Liver (tissue), 8 donors: ENCODE measurements at regions not wholly inside any gene's neighbourhood (a gene's known extent, or its start where the extent isn't known, plus 50 kb on each side); places are given as distances from the start of the nearest gene placed in this dataset.

Experiments
- DNase-seq: peaks from one replicate; pipeline ENCODE4 v3.0.0-alpha.2; 2017; ENCODE audit warnings: low spot score
- H3K27ac ChIP-seq, 2 donors: one replicate each; pipeline ENCODE4 v1.7.0; 2013; ENCODE audit warnings: inconsistent platforms in 2 of 2, low read length in 2 of 2, control low read depth in 1 of 2, low read depth in 1 of 2, mild to moderate bottlenecking in 1 of 2
- H3K27me3 ChIP-seq, 4 donors: one replicate each; pipeline versions ENCODE4 v1.6.1 to v1.7.0; 2013; ENCODE audit warnings: low read length in 3 of 4, inconsistent platforms in 1 of 4, mild to moderate bottlenecking in 1 of 4, moderate library complexity in 1 of 4; ENCODE audit not compliant: control insufficient read depth in 4 of 4, insufficient read depth in 4 of 4
- H3K36me3 ChIP-seq, 4 donors: one replicate each; pipeline versions ENCODE4 v1.6.1 to v1.7.0; 2013; ENCODE audit warnings: low read length in 3 of 4, mild to moderate bottlenecking in 3 of 4, low read depth in 1 of 4, moderate library complexity in 1 of 4; ENCODE audit not compliant: control insufficient read depth in 4 of 4, insufficient read depth in 3 of 4
- H3K4me1 ChIP-seq, 4 donors: one replicate each; pipeline versions ENCODE4 v1.6.1 to v1.7.0; 2013; ENCODE audit warnings: low read length in 3 of 4, mild to moderate bottlenecking in 3 of 4, moderate library complexity in 1 of 4; ENCODE audit not compliant: control insufficient read depth in 4 of 4, insufficient read depth in 4 of 4
- H3K4me3 ChIP-seq, 3 donors: one replicate each; pipeline versions ENCODE4 v1.6.1 to v1.7.0; 2013; ENCODE audit warnings: low read length in 3 of 3, control low read depth in 1 of 3, low read depth in 1 of 3, mild to moderate bottlenecking in 1 of 3
- H3K9ac ChIP-seq, 2 donors: one replicate each; pipeline ENCODE4 v1.7.0; 2013; ENCODE audit warnings: low read length in 2 of 2, mild to moderate bottlenecking in 2 of 2, moderate library complexity in 2 of 2, control low read depth in 1 of 2, low read depth in 1 of 2
- H3K9me3 ChIP-seq, 4 donors: one replicate each; pipeline versions ENCODE4 v1.6.1 to v1.7.0; 2013; ENCODE audit warnings: low read length in 3 of 4; ENCODE audit not compliant: control insufficient read depth in 4 of 4
- EGR1 ChIP-seq, 2 donors: IDR thresholded peaks; 2 replicates each; pipeline ENCODE4 v1.6.1; 2016 to 2018; ENCODE audit warnings: antibody characterized with exemption in 2 of 2, low read depth in 2 of 2
- FOXA1 ChIP-seq: IDR thresholded peaks from 2 replicates; pipeline ENCODE4 v1.6.1; 2016; ENCODE audit warnings: antibody characterized with exemption
- FOXA2 ChIP-seq: IDR thresholded peaks from 2 replicates; pipeline ENCODE4 v1.6.1; 2016; ENCODE audit warnings: antibody characterized with exemption
- HNF4A ChIP-seq, 2 donors: conservative IDR thresholded peaks; 2 replicates each; pipeline ENCODE4 v1.6.1; 2016; ENCODE audit warnings: antibody characterized with exemption in 2 of 2, mild to moderate bottlenecking in 2 of 2
- HNF4G ChIP-seq: IDR thresholded peaks from 2 replicates; pipeline ENCODE4 v1.6.1; 2016; ENCODE audit warnings: antibody characterized with exemption
- JUND ChIP-seq, 2 donors: IDR thresholded peaks; 2 replicates each; pipeline ENCODE4 v1.6.1; 2016; ENCODE audit warnings: antibody characterized with exemption in 2 of 2
- NR2F2 ChIP-seq: IDR thresholded peaks from 2 replicates; pipeline ENCODE4 v1.6.1; 2016; ENCODE audit warnings: antibody characterized with exemption
- RAD21 ChIP-seq, 2 donors: IDR thresholded peaks; 2 replicates each; pipeline ENCODE4 v1.6.1; 2016; ENCODE audit warnings: antibody characterized with exemption in 2 of 2, mild to moderate bottlenecking in 2 of 2
- RXRA ChIP-seq, 2 donors: IDR thresholded peaks; 2 replicates each; pipeline ENCODE4 v1.6.1; 2017 to 2018; ENCODE audit warnings: antibody characterized with exemption in 2 of 2, mild to moderate bottlenecking in 1 of 2
- SP1 ChIP-seq: IDR thresholded peaks from 2 replicates; pipeline ENCODE4 v1.6.1; 2018; ENCODE audit warnings: antibody characterized with exemption, mild to moderate bottlenecking
- TAF1 ChIP-seq: conservative IDR thresholded peaks from 2 replicates; pipeline ENCODE4 v1.6.1; 2016; ENCODE audit warnings: antibody characterized with exemption, mild to moderate bottlenecking
- WGBS: extraction: QIAGEN DNeasy Blood & Tissue Kit; methylation state at CpG from one replicate; pipeline ENCODE4 v1.1.7; 2013; 5-methylcytosine and 5-hydroxymethylcytosine counted together
- TF ChIP-seq, protein P1 (sequence below): IDR thresholded peaks from 2 replicates; pipeline ENCODE4 v1.6.1; 2016; ENCODE audit warnings: antibody characterized with exemption
- TF ChIP-seq, protein P2 (sequence below): IDR thresholded peaks from 2 replicates; pipeline ENCODE4 v1.6.1; 2016; ENCODE audit warnings: antibody characterized with exemption
- TF ChIP-seq, protein P3 (sequence below): fragments of 150-350 bp; IDR thresholded peaks from 2 replicates; pipeline ENCODE4 v1.5.1; 2017; ENCODE audit warnings: improper control_type of control experiment, low read depth, low read length; ENCODE audit not compliant: missing input control
- TF ChIP-seq, protein P4 (sequence below): IDR thresholded peaks from 2 replicates; pipeline ENCODE4 v1.6.1; 2016; ENCODE audit warnings: antibody characterized with exemption, mild to moderate bottlenecking
- TF ChIP-seq, protein P5 (sequence below): IDR thresholded peaks from 2 replicates; pipeline ENCODE4 v1.6.1; 2016; ENCODE audit warnings: antibody characterized with exemption
- donor health status: healthy.
- donor health status: healthy.
- donor health status: healthy.
- donor health status: healthy.
- donor health status: healthy.

DNA sequence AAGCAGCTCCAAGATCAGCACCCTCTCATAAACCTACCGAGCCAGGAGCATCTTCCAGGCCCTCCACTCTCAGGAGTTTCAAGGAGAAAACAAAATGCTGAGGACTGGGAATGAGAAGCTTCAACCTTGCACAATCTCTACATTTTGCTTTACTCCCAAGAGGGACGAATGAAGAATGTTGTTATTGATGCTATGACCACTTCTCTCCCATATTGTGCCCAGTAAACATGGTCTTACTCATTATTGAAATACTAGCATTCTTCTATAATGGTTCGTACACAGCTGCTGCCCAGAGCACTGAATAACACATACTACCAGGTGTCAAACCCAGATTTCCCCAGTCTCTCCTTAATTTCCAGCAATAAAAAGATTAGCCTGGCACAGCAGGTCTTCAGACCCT lies 63.4 kb upstream of the BET1 start (continued):
- TF ChIP-seq, protein P1, sequence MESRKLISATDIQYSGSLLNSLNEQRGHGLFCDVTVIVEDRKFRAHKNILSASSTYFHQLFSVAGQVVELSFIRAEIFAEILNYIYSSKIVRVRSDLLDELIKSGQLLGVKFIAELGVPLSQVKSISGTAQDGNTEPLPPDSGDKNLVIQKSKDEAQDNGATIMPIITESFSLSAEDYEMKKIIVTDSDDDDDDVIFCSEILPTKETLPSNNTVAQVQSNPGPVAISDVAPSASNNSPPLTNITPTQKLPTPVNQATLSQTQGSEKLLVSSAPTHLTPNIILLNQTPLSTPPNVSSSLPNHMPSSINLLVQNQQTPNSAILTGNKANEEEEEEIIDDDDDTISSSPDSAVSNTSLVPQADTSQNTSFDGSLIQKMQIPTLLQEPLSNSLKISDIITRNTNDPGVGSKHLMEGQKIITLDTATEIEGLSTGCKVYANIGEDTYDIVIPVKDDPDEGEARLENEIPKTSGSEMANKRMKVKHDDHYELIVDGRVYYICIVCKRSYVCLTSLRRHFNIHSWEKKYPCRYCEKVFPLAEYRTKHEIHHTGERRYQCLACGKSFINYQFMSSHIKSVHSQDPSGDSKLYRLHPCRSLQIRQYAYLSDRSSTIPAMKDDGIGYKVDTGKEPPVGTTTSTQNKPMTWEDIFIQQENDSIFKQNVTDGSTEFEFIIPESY, result no peak
- TF ChIP-seq TAF1 (no peak), EGR1 (IDR thresholded peaks at IDR 0.05; ENCODE audit: low read depth in 2 of 2) (no peak)

DNA sequence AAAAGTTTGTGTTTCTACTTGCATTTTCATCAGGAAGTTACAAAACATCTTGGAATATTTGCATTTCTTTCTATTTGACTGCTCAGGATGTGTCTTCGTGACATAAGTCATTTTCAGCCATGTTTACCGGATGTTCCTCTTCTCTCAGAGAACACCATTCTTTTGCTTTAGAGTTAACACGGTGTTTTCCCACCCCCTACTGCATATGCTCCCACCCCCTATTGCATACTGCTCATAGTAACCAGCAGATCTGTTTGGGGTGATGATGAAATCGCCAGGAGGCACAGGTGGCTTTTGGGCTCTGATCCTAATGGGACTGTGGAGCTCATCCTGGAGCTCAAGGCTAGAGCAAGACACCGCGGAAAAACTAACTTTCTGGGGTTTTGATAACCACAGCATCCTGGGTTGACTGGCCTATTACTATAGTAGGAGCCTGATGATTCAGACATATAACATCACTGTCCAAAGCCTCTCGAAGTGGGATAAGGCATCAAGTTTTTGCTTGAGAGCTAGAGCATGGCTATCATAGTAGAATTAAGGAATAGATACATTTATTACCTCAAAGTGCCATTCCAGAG lies 65.1 kb upstream of the BET1 start:
- WGBS, result 71% methylated on average over 7 of the region's 7 CpGs
- H3K4me3 ChIP-seq, result no peak overlapping the region
- H3K27me3 ChIP-seq, result no peaks in the 10 kb centered on the region
- H3K9me3 ChIP-seq, result no peaks in the 10 kb centered on the region
- no peaks in the 10 kb centered on the region for H3K36me3 ChIP-seq
- H3K4me1 ChIP-seq, result no peaks in the 10 kb centered on the region
- no peak overlapping the region for H3K9ac ChIP-seq
- no peak for DNase-seq
- TF ChIP-seq, protein P2, sequence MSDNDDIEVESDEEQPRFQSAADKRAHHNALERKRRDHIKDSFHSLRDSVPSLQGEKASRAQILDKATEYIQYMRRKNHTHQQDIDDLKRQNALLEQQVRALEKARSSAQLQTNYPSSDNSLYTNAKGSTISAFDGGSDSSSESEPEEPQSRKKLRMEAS, result no peak
- no peak for TF ChIP-seq FOXA2
- TF ChIP-seq, protein P3, sequence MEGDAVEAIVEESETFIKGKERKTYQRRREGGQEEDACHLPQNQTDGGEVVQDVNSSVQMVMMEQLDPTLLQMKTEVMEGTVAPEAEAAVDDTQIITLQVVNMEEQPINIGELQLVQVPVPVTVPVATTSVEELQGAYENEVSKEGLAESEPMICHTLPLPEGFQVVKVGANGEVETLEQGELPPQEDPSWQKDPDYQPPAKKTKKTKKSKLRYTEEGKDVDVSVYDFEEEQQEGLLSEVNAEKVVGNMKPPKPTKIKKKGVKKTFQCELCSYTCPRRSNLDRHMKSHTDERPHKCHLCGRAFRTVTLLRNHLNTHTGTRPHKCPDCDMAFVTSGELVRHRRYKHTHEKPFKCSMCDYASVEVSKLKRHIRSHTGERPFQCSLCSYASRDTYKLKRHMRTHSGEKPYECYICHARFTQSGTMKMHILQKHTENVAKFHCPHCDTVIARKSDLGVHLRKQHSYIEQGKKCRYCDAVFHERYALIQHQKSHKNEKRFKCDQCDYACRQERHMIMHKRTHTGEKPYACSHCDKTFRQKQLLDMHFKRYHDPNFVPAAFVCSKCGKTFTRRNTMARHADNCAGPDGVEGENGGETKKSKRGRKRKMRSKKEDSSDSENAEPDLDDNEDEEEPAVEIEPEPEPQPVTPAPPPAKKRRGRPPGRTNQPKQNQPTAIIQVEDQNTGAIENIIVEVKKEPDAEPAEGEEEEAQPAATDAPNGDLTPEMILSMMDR, result no peak
- no peak for TF ChIP-seq RAD21 (IDR thresholded peaks at IDR 0.05)
- TF ChIP-seq EGR1 (IDR thresholded peaks at IDR 0.05; ENCODE audit: low read depth in 2 of 2), result no peak
- TF ChIP-seq HNF4G, result no peak
- TF ChIP-seq, protein P4, sequence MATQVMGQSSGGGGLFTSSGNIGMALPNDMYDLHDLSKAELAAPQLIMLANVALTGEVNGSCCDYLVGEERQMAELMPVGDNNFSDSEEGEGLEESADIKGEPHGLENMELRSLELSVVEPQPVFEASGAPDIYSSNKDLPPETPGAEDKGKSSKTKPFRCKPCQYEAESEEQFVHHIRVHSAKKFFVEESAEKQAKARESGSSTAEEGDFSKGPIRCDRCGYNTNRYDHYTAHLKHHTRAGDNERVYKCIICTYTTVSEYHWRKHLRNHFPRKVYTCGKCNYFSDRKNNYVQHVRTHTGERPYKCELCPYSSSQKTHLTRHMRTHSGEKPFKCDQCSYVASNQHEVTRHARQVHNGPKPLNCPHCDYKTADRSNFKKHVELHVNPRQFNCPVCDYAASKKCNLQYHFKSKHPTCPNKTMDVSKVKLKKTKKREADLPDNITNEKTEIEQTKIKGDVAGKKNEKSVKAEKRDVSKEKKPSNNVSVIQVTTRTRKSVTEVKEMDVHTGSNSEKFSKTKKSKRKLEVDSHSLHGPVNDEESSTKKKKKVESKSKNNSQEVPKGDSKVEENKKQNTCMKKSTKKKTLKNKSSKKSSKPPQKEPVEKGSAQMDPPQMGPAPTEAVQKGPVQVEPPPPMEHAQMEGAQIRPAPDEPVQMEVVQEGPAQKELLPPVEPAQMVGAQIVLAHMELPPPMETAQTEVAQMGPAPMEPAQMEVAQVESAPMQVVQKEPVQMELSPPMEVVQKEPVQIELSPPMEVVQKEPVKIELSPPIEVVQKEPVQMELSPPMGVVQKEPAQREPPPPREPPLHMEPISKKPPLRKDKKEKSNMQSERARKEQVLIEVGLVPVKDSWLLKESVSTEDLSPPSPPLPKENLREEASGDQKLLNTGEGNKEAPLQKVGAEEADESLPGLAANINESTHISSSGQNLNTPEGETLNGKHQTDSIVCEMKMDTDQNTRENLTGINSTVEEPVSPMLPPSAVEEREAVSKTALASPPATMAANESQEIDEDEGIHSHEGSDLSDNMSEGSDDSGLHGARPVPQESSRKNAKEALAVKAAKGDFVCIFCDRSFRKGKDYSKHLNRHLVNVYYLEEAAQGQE, result no peak
- TF ChIP-seq FOXA1, result no peak
- TF ChIP-seq JUND (IDR thresholded peaks at IDR 0.05), result no peak
- no peak for TF ChIP-seq SP1
- TF ChIP-seq NR2F2, result no peak
- H3K27ac ChIP-seq, result no peak overlapping the region

DNA sequence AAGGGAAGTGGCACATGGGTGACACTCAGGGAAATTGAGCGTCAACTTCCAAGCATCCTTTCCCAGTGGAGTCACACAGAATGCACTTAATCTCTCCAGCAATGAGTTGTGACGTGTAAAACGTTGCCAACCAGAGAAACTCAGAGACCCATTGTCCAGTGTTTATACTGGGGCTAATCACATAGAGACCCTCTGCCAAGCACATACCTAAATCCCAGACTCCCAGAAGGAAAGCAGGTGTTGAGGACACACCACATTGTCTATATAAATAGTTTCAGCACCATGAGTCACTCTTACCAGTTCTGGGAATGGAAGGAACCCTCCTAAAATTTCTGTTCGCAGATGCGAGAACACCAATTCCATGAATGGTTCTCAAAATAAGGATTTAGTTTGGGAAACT lies 76.4 kb upstream of the BET1 start:
- no peaks in the 10 kb centered on the region for H3K4me1 ChIP-seq
- H3K36me3 ChIP-seq, result no peaks in the 10 kb centered on the region
- no peak for DNase-seq
- H3K27ac ChIP-seq, result no peak overlapping the region
- TF ChIP-seq FOXA1 (no peak), SP1 (no peak), HNF4G (no peak), NR2F2 (no peak), TAF1 (no peak), EGR1 (IDR thresholded peaks at IDR 0.05; ENCODE audit: low read depth in 2 of 2) (no peak), RAD21 (IDR thresholded peaks at IDR 0.05) (no peak), HNF4A (conservative IDR thresholded peaks at IDR 0.05) (no peak), RXRA (IDR thresholded peaks at IDR 0.05) (no peak), JUND (IDR thresholded peaks at IDR 0.05) (no peak)
- TF ChIP-seq, protein P2, result no peak
- TF ChIP-seq, protein P1, result no peak
- TF ChIP-seq, protein P5, sequence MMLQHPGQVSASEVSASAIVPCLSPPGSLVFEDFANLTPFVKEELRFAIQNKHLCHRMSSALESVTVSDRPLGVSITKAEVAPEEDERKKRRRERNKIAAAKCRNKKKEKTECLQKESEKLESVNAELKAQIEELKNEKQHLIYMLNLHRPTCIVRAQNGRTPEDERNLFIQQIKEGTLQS, result no peak
- TF ChIP-seq, protein P3, result no peak
- no peak overlapping the region for H3K9ac ChIP-seq
- 68% methylated on average over 5 of the region's 5 CpGs for WGBS
- no peaks in the 10 kb centered on the region for H3K9me3 ChIP-seq
- H3K4me3 ChIP-seq, result no peak overlapping the region
- H3K27me3 ChIP-seq, result peaks cover 0 to 9% (median 0%) of the 10 kb centered on the region in 4 donors
